T-cell (primary cell): ENCODE measurements at regions not wholly inside any gene's neighbourhood (a gene's known extent, or its start where the extent isn't known, plus 50 kb on each side); places are given as distances from the start of the nearest gene placed in this dataset.

Source experiments
- ATAC-seq, 4 experiments: fragments of 200-7000 bp in 3 of 4; fragments of 150-1000 bp in 1 of 4; cut with Tn5 transposase; replicated peaks in 1 of 4; 1 replicate in 3 of 4; 2 replicates in 1 of 4; pipeline ENCODE4 v1.10.0; 2021; ENCODE audit warnings: moderate library complexity in 3 of 4, mild to moderate bottlenecking in 2 of 4, moderate number of reproducible peaks in 1 of 4
- CTCF ChIA-PET, 2 donors: fragments of 300-600 bp; sonication (Branson Sonifier 250); formaldehyde crosslinking; loops; one replicate each; lab custom pipeline; 2022; ENCODE audit warnings: antibody characterized with exemption in 2 of 2; lab: Charles Lee
- POLR2A ChIA-PET, 2 donors: fragments of 300-600 bp; sonication (Branson Sonifier 250); formaldehyde crosslinking; loops; one replicate each; lab custom pipeline; 2022; ENCODE audit warnings: antibody characterized with exemption in 2 of 2; lab: Charles Lee
- DNase-seq, 35 experiments: peaks; one replicate each; pipeline versions ENCODE4 v3.0.0 to v3.0.0-alpha.2; 2013 to 2023
- H3K27ac ChIP-seq: one replicate; pipeline ENCODE4 v1.5.1; 2013; ENCODE audit warnings: low read length
- H3K27me3 ChIP-seq, 2 experiments: replicated peaks in 1 of 2; 1 replicate in 1 of 2; 2 replicates in 1 of 2; pipeline versions ENCODE4 v1.6.1 to v1.7.0; 2013; ENCODE audit warnings: low read length in 1 of 2, mixed read lengths in 1 of 2; ENCODE audit not compliant: control insufficient read depth in 2 of 2, insufficient read depth in 2 of 2; ENCODE audit errors: extremely low read depth in 1 of 2
- H3K36me3 ChIP-seq, 2 donors: 1 replicate in 1 of 2; 2 replicates in 1 of 2; pipeline versions ENCODE4 v1.6.1 to v1.7.0; 2013; ENCODE audit warnings: low read length in 1 of 2; ENCODE audit not compliant: control insufficient read depth in 2 of 2, insufficient read depth in 1 of 2; ENCODE audit errors: extremely low read depth in 1 of 2
- H3K4me1 ChIP-seq, 2 experiments: 1 replicate in 1 of 2; 2 replicates in 1 of 2; pipeline versions ENCODE4 v1.6.1 to v1.7.0; 2013; ENCODE audit warnings: low read length in 2 of 2, mixed read lengths in 1 of 2; ENCODE audit not compliant: insufficient read depth in 2 of 2, control insufficient read depth in 1 of 2; ENCODE audit errors: extremely low read depth in 1 of 2
- H3K4me3 ChIP-seq, 2 donors: 1 replicate in 1 of 2; 2 replicates in 1 of 2; pipeline versions ENCODE4 v1.5.1 to v1.7.0; 2013; ENCODE audit warnings: mild to moderate bottlenecking in 2 of 2, low read length in 1 of 2, moderate library complexity in 1 of 2; ENCODE audit not compliant: control insufficient read depth in 1 of 2; ENCODE audit errors: extremely low read depth in 1 of 2
- H3K9me3 ChIP-seq: 2 replicates; pipeline ENCODE4 v1.7.0; 2013
- H3K27ac Mint-ChIP-seq, 2 donors: one replicate each; pipeline ENCODE4 v1.8.0; 2020 to 2021; ENCODE audit warnings: mild to moderate bottlenecking in 2 of 2, mixed read lengths in 2 of 2
- H3K27me3 Mint-ChIP-seq, 2 donors: one replicate each; pipeline ENCODE4 v1.8.0; 2021 to 2022; ENCODE audit warnings: mixed read lengths in 2 of 2
- H3K36me3 Mint-ChIP-seq: one replicate; pipeline ENCODE4 v1.8.0; 2021; ENCODE audit warnings: mixed read lengths
- H3K4me1 Mint-ChIP-seq, 3 donors: one replicate each; pipeline ENCODE4 v1.8.0; 2020 to 2022; ENCODE audit warnings: mixed read lengths in 3 of 3, mild to moderate bottlenecking in 1 of 3
- H3K4me3 Mint-ChIP-seq, 3 donors: one replicate each; pipeline ENCODE4 v1.8.0; 2020 to 2022; ENCODE audit warnings: mild to moderate bottlenecking in 3 of 3, mixed read lengths in 3 of 3, moderate library complexity in 3 of 3
- H3K9me3 Mint-ChIP-seq, 3 donors: one replicate each; pipeline ENCODE4 v1.8.0; 2020 to 2022; ENCODE audit warnings: mixed read lengths in 3 of 3
- WGBS: methylation state at CpG from one replicate; pipeline ENCODE4 v1.1.5; 2013; ENCODE audit warnings: missing lambda C conversion rate; ENCODE audit not compliant: insufficient coverage; 5-methylcytosine and 5-hydroxymethylcytosine counted together

- Histone ChIP-seq H3K4me1 (peaks cover 12 to 26% of the 10 kb centered on the region in 2 experiments), H3K4me3 (no peak overlapping the region), H3K9me3 (no peaks in the 10 kb centered on the region), H3K36me3 (no peaks in the 10 kb centered on the region), H3K27ac (no peak overlapping the region), H3K27me3 (no peaks in the 10 kb centered on the region)
- ChIA-PET CTCF (no interaction called here), POLR2A (no interaction called here)
- no peaks in the 10 kb centered on the region for H3K9me3 Mint-ChIP-seq
- peaks cover 27 to 44% (median 29%) of the 10 kb centered on the region in 3 donors for H3K4me1 Mint-ChIP-seq
- H3K27ac Mint-ChIP-seq = no peak overlapping the region
- ATAC-seq = peak in 1 of 4 experiments; percentile 58
- peak overlapping the region in 1 of 3 donors; percentile 12 for H3K4me3 Mint-ChIP-seq
- H3K36me3 Mint-ChIP-seq = no peaks in the 10 kb centered on the region
- peak in 4 of 35 experiments; percentile 5 to 35 (median 16) for DNase-seq
- WGBS = 86% methylated on average over 8 of the region's 9 CpGs
- no peaks in the 10 kb centered on the region for H3K27me3 Mint-ChIP-seq
Measured at GRCh38 chr6:134517145-134517658, 199.3 kb upstream of the SGK1 start.

- Mint-ChIP-seq H3K9me3 (no peaks in the 10 kb centered on the region), H3K4me3 (no peak overlapping the region), H3K4me1 (peaks cover 27 to 44% (median 28%) of the 10 kb centered on the region in 3 donors), H3K36me3 (no peaks in the 10 kb centered on the region), H3K27me3 (no peaks in the 10 kb centered on the region), H3K27ac (no peak overlapping the region)
- H3K4me3 ChIP-seq = no peak overlapping the region
- WGBS = 40% methylated on average over 1 of the region's 3 CpGs
- ATAC-seq (no peak), DNase-seq (no peak)
- no peaks in the 10 kb centered on the region for H3K9me3 ChIP-seq
- CTCF ChIA-PET = no interaction called here
- POLR2A ChIA-PET = no interaction called here
- H3K27me3 ChIP-seq = no peaks in the 10 kb centered on the region
- H3K4me1 ChIP-seq = peaks cover 12 to 26% of the 10 kb centered on the region in 2 experiments
- H3K36me3 ChIP-seq = no peaks in the 10 kb centered on the region
- H3K27ac ChIP-seq = no peak overlapping the region
Measured at GRCh38 chr6:134516582-134516981, 198.7 kb upstream of the SGK1 start.

- H3K36me3 ChIP-seq = no peaks in the 10 kb centered on the region
- H3K27me3 ChIP-seq = no peaks in the 10 kb centered on the region
- H3K27ac Mint-ChIP-seq = no peak overlapping the region
- peaks cover 12 to 26% of the 10 kb centered on the region in 2 experiments for H3K4me1 ChIP-seq
- WGBS = no CpG with 5 or more reads among the region's 2 CpGs
- ATAC-seq (no peak), DNase-seq (no peak)
- H3K9me3 ChIP-seq = no peaks in the 10 kb centered on the region
- no peak overlapping the region for H3K4me3 ChIP-seq
- H3K36me3 Mint-ChIP-seq = no peaks in the 10 kb centered on the region
- H3K4me1 Mint-ChIP-seq = peaks cover 25 to 42% (median 29%) of the 10 kb centered on the region in 3 donors
- H3K4me3 Mint-ChIP-seq = no peak overlapping the region
- POLR2A ChIA-PET = no interaction called here
- H3K27ac ChIP-seq = no peak overlapping the region
- CTCF ChIA-PET = no interaction called here
- H3K9me3 Mint-ChIP-seq = peaks cover 0 to 4% (median 0%) of the 10 kb centered on the region in 3 donors
- H3K27me3 Mint-ChIP-seq = no peaks in the 10 kb centered on the region
Measured at GRCh38 chr6:134515986-134516385, 198.1 kb upstream of the SGK1 start.

DNA sequence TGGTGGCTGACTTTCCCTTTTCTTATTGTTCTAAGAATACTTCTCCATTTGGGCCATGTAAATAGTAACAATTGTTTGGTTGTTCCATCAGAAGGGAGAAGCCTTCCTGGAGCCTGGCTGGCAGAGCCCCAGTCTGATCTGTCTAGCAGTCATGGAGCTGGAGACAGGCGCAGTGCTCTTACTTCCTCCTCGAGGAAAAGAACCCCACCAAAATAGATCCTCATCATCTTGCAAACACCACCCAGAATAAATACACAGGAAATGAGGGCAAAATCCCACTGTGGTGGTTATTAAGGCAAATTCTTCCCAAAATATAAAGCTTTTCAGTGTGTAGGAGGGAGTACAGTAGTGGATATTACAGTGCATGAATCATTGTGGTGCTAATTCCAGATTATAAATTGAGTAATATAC lies 195.1 kb upstream of the SGK1 start:
- CTCF ChIA-PET = interaction anchor here in 1 of 2 donors (0.6 kb wide), 1 partner anchor 670 kb away, joined by 8 read pairs; no protein-coding TSS in a partner anchor
- Mint-ChIP-seq H3K36me3 (no peaks in the 10 kb centered on the region), H3K27me3 (no peaks in the 10 kb centered on the region), H3K27ac (no peak overlapping the region), H3K4me3 (no peak overlapping the region), H3K9me3 (peaks cover 0 to 4% (median 0%) of the 10 kb centered on the region in 3 donors), H3K4me1 (peaks cover 0 to 18% (median 10%) of the 10 kb centered on the region in 3 donors)
- ATAC-seq (no peak), DNase-seq (no peak)
- Histone ChIP-seq H3K4me1 (peaks cover 0 to 3% of the 10 kb centered on the region in 2 experiments), H3K27ac (no peak overlapping the region), H3K4me3 (no peak overlapping the region), H3K36me3 (no peaks in the 10 kb centered on the region), H3K9me3 (no peaks in the 10 kb centered on the region), H3K27me3 (no peaks in the 10 kb centered on the region)
- POLR2A ChIA-PET = interaction anchor here in 1 of 2 donors (0.9 kb wide), 1 partner anchor 8 kb away, joined by 4 read pairs; no protein-coding TSS in a partner anchor
- no CpG with 5 or more reads among the region's 2 CpGs for WGBS

DNA sequence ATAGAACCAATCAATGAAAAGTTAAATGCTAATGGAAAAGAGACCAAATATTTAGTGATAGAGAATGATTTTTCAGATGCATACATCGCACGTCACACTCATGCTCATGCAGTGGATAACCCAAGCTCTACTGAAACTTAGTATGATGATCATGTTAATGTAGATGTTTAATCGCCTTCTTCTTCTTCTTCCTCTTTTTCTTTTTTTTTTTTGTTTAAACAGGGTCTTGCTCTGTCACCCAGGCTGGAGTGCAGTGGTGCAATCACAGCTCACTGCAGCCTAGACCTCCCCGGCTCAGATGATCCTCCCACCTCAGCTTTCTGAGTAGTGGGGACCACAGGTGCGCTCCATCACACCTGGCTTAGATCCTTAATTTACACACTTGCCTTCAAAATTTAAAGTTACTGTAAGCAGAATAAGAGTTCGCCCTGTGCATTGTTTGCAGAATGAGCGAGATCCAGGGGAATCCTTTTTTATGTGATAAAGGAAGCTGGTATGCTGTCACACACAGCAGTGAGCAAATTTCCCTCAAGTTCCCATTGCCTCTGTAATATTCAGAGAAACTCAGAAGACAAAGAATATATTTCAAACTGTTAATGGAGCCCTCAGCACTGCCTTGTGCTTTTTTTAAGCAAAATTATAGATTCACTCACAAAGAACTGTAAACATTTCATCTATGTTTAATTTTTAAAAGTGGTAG lies 194.2 kb upstream of the SGK1 start:
- H3K9me3 Mint-ChIP-seq = peaks cover 0 to 4% (median 0%) of the 10 kb centered on the region in 3 donors
- ATAC-seq (no peak), DNase-seq (no peak)
- H3K27ac ChIP-seq = no peak overlapping the region
- H3K27ac Mint-ChIP-seq = no peak overlapping the region
- no peaks in the 10 kb centered on the region for H3K36me3 ChIP-seq
- no peaks in the 10 kb centered on the region for H3K4me1 ChIP-seq
- peaks cover 0 to 10% (median 7%) of the 10 kb centered on the region in 3 donors for H3K4me1 Mint-ChIP-seq
- CTCF ChIA-PET = interaction anchor here in 1 of 2 donors (0.6 kb wide), 1 partner anchor 9 kb away, joined by 3 read pairs; no protein-coding TSS in a partner anchor
- H3K4me3 Mint-ChIP-seq = no peak overlapping the region
- no peak overlapping the region for H3K4me3 ChIP-seq
- POLR2A ChIA-PET = no interaction called here
- no peaks in the 10 kb centered on the region for H3K27me3 Mint-ChIP-seq
- no peaks in the 10 kb centered on the region for H3K27me3 ChIP-seq
- H3K9me3 ChIP-seq = no peaks in the 10 kb centered on the region
- no CpG with 5 or more reads among the region's 7 CpGs for WGBS
- no peaks in the 10 kb centered on the region for H3K36me3 Mint-ChIP-seq

GRCh38 chr6:134510920-134511319 lies 193.0 kb upstream of the SGK1 start:
- H3K9me3 ChIP-seq = no peaks in the 10 kb centered on the region
- H3K4me3 ChIP-seq = no peak overlapping the region
- H3K36me3 ChIP-seq = no peaks in the 10 kb centered on the region
- no peaks in the 10 kb centered on the region for H3K27me3 Mint-ChIP-seq
- no peaks in the 10 kb centered on the region for H3K36me3 Mint-ChIP-seq
- no peaks in the 10 kb centered on the region for H3K4me1 ChIP-seq
- WGBS = 86% methylated on average over 1 of the region's 3 CpGs
- H3K27me3 ChIP-seq = no peaks in the 10 kb centered on the region
- no peak overlapping the region for H3K27ac Mint-ChIP-seq
- DNase-seq (no peak), ATAC-seq (no peak)
- H3K27ac ChIP-seq = no peak overlapping the region
- ChIA-PET CTCF (interaction anchor here in 1 of 2 donors (0.5 kb wide), 1 partner anchor 292 kb away, joined by 4 read pairs; no protein-coding TSS in a partner anchor), POLR2A (no interaction called here)
- H3K4me3 Mint-ChIP-seq = no peak overlapping the region
- peaks cover 0 to 4% (median 0%) of the 10 kb centered on the region in 3 donors for H3K9me3 Mint-ChIP-seq
- peaks cover 0 to 7% (median 6%) of the 10 kb centered on the region in 3 donors for H3K4me1 Mint-ChIP-seq
